GM12878 (cell line): ENCODE measurements at regions not wholly inside any gene's neighbourhood (a gene's known extent, or its start where the extent isn't known, plus 50 kb on each side); places are given as distances from the start of the nearest gene placed in this dataset.

Experiments
- ATAC-seq: fragments of 200-7000 bp; cut with Tn5 transposase; 3 replicates; pipeline ENCODE4 v1.9.1; 2020; ENCODE audit warnings: mild to moderate bottlenecking, moderate library complexity
- BruUV-seq: library from RNA; stranded (reverse); fragments of 400-500 nt; replicated peaks from 2 replicates; lab custom pipeline; 2021; lab: Mats Ljungman, UMichigan
- CTCF ChIA-PET: fragments of 300-600 bp; sonication (Branson Sonifier 250); formaldehyde crosslinking; extraction: SDS; loops from one replicate; lab custom pipeline; 2021; ENCODE audit warnings: inconsistent platforms; lab: Yijun Ruan, JAX
- POLR2A ChIA-PET: fragments of 350-600 bp; formaldehyde crosslinking; extraction: SDS; loops from one replicate; lab custom pipeline; 2021; ENCODE audit warnings: inconsistent platforms; lab: Charles Lee
- RAD21 ChIA-PET: fragments of 300-600 bp; sonication (Branson Sonifier 250); formaldehyde crosslinking; loops from one replicate; lab custom pipeline; 2023; ENCODE audit warnings: antibody characterized with exemption; ENCODE audit not compliant: unreplicated experiment; lab: Charles Lee
- SMC1A ChIA-PET: fragments of 300-600 bp; sonication (Branson Sonifier 250); formaldehyde crosslinking; loops from one replicate; lab custom pipeline; 2023; ENCODE audit not compliant: unreplicated experiment, uncharacterized antibody; lab: Charles Lee
- DNase-seq: peaks from one replicate; pipeline ENCODE4 v3.0.0-alpha.2; 2011; ENCODE audit warnings: low read depth, low spot score
- FAIRE-seq: peaks from 3 replicates; lab custom pipeline; 2011; peaks lifted over from hg19 to GRCh38; lab: Jason Lieb, UNC
- H2AFZ ChIP-seq: 2 replicates; pipeline ENCODE4 v1.6.0; 2011; ENCODE audit warnings: low read depth, low read length, control low read depth; ENCODE audit not compliant: control insufficient read depth
- H3K27ac ChIP-seq: 2 replicates; pipeline ENCODE4 v1.5.1; 2011; ENCODE audit warnings: control low read depth; ENCODE audit not compliant: control insufficient read depth, insufficient read depth
- H3K27me3 ChIP-seq, 2 experiments: replicated peaks in 1 of 2; 2 replicates each; pipeline versions ENCODE4 v1.6.0 to v1.6.1; 2011; ENCODE audit warnings: low read length in 1 of 2; ENCODE audit not compliant: control insufficient read depth in 2 of 2, insufficient read depth in 2 of 2
- H3K36me3 ChIP-seq, 2 experiments: 2 replicates each; pipeline ENCODE4 v1.5.1; 2011; ENCODE audit warnings: low read length in 1 of 2; ENCODE audit not compliant: control insufficient read depth in 2 of 2, insufficient read depth in 2 of 2
- H3K4me1 ChIP-seq: 2 replicates; pipeline ENCODE4 v1.6.1; 2011; ENCODE audit warnings: mild to moderate bottlenecking, low read length, moderate library complexity, mixed read lengths; ENCODE audit not compliant: control insufficient read depth, insufficient read depth
- H3K4me2 ChIP-seq: 2 replicates; pipeline ENCODE4 v1.6.0; 2011; ENCODE audit warnings: control low read depth; ENCODE audit not compliant: control insufficient read depth, insufficient read depth
- H3K4me3 ChIP-seq: fragments of 200-600 bp; sonication (generic); 2 replicates; pipeline ENCODE4 v1.5.1; 2016
- H3K79me2 ChIP-seq: 2 replicates; pipeline ENCODE4 v1.6.0; 2011; ENCODE audit warnings: low read length; ENCODE audit not compliant: control insufficient read depth, insufficient read depth
- H3K9ac ChIP-seq: 2 replicates; pipeline ENCODE4 v1.8.0; 2011; ENCODE audit warnings: low read length, control low read depth, mixed read lengths; ENCODE audit not compliant: control insufficient read depth, insufficient read depth
- H3K9me3 ChIP-seq: replicated peaks from 3 replicates; pipeline ENCODE4 v1.5.1; 2011; ENCODE audit warnings: mild to moderate bottlenecking, low read length; ENCODE audit not compliant: control insufficient read depth, insufficient read depth
- H4K20me1 ChIP-seq: 2 replicates; pipeline ENCODE4 v1.6.0; 2011; ENCODE audit not compliant: control insufficient read depth, insufficient read depth
- CBX3 ChIP-seq: fragments of 200-600 bp; sonication (generic); IDR thresholded peaks from 2 replicates; pipeline ENCODE4 v1.6.1; 2016; ENCODE audit warnings: low read depth, borderline replicate concordance
- EP300 ChIP-seq, 2 experiments: fragments of 150-350 bp in 1 of 2; IDR thresholded peaks; 2 replicates each; pipeline ENCODE4 v1.6.1; 2011 to 2012; ENCODE audit warnings: low read depth in 2 of 2, low read length in 2 of 2, borderline replicate concordance in 1 of 2, improper control_type of control experiment in 1 of 2, inconsistent platforms in 1 of 2; ENCODE audit not compliant: control insufficient read depth in 1 of 2
- IKZF1 ChIP-seq: fragments of 450-650 bp; conservative IDR thresholded peaks from 2 replicates; pipeline ENCODE4 v1.6.1; 2017; ENCODE audit warnings: antibody characterized with exemption, mild to moderate bottlenecking
- IKZF2 ChIP-seq, 2 experiments: fragments of 450-650 bp; IDR thresholded peaks; 2 replicates each; pipeline ENCODE4 v1.6.1; 2017; ENCODE audit warnings: mild to moderate bottlenecking in 2 of 2, moderate library complexity in 2 of 2
- IRF5 ChIP-seq: fragments of 450-650 bp; IDR thresholded peaks from 2 replicates; pipeline ENCODE4 v1.6.1; 2017; ENCODE audit warnings: borderline replicate concordance
- MAX ChIP-seq: IDR thresholded peaks from 2 replicates; pipeline ENCODE4 v1.6.1; 2012; ENCODE audit warnings: low read depth, low read length, improper control_type of control experiment
- MEF2B ChIP-seq: fragments of 450-650 bp; IDR thresholded peaks from 2 replicates; pipeline ENCODE4 v1.6.1; 2018; ENCODE audit warnings: mild to moderate bottlenecking, moderate library complexity; ENCODE audit not compliant: partially characterized antibody, poor library complexity, severe bottlenecking
- NRF1 ChIP-seq: conservative IDR thresholded peaks from 2 replicates; pipeline ENCODE4 v1.6.1; 2011; ENCODE audit warnings: mild to moderate bottlenecking, low read depth, low read length, improper control_type of control experiment
- PAX5 ChIP-seq: IDR thresholded peaks from 2 replicates; pipeline ENCODE4 v1.6.1; 2011; ENCODE audit warnings: low read depth, low read length, borderline replicate concordance
- POLR2AphosphoS2 ChIP-seq: IDR thresholded peaks from 2 replicates; pipeline ENCODE4 v1.6.1; 2011; ENCODE audit warnings: low read depth, mild to moderate bottlenecking, low read length, improper control_type of control experiment, moderate library complexity
- POU2F2 ChIP-seq: IDR thresholded peaks from 3 replicates; pipeline ENCODE4 v1.6.1; 2011; ENCODE audit warnings: low read depth, mild to moderate bottlenecking, low read length, borderline replicate concordance
- SMAD1 ChIP-seq: fragments of 450-650 bp; IDR thresholded peaks from 2 replicates; pipeline ENCODE4 v1.6.1; 2018; ENCODE audit warnings: mild to moderate bottlenecking, low read depth; ENCODE audit not compliant: partially characterized antibody
- STAT1 ChIP-seq: fragments of 450-650 bp; conservative IDR thresholded peaks from 2 replicates; pipeline ENCODE4 v1.6.1; 2014; ENCODE audit warnings: antibody characterized with exemption, mild to moderate bottlenecking
- TARDBP ChIP-seq: IDR thresholded peaks from 2 replicates; pipeline ENCODE4 v1.6.1; 2016; ENCODE audit warnings: borderline replicate concordance
- ZBTB40 ChIP-seq: fragments of 450-650 bp; IDR thresholded peaks from 2 replicates; pipeline ENCODE4 v1.6.1; 2016; ENCODE audit warnings: mild to moderate bottlenecking, moderate library complexity, borderline replicate concordance
- ZNF207 ChIP-seq: fragments of 450-650 bp; IDR thresholded peaks from 2 replicates; pipeline ENCODE4 v1.6.1; 2014; ENCODE audit warnings: antibody characterized with exemption, mild to moderate bottlenecking, borderline replicate concordance
- ZNF274 ChIP-seq: IDR thresholded peaks from one replicate; pipeline ENCODE4 v1.8.0; 2011; ENCODE audit not compliant: insufficient read length, insufficient read depth
- WGBS: methylation state at CpG from one replicate; pipeline ENCODE4 v1.1.6; 2016; ENCODE audit warnings: low lambda C conversion rate; ENCODE audit not compliant: insufficient replicate concordance, insufficient coverage; ENCODE audit errors: missing lambda C conversion rate; 5-methylcytosine and 5-hydroxymethylcytosine counted together
- in situ Hi-C: fragments of 300-500 bp; cut with MboI; formaldehyde crosslinking; loops from 9 replicates; pipeline ENCODE4 v1.14.3; 2018; ENCODE audit warnings: mixed read lengths
- intact Hi-C: fragments of 100-400 bp; cut with micrococcal nuclease; formaldehyde crosslinking; loops from one replicate; pipeline ENCODE4 v1.14.2; 2022; ENCODE audit not compliant: unreplicated experiment
- TF ChIP-seq, protein P1 (sequence below): fragments of 450-650 bp; conservative IDR thresholded peaks from 2 replicates; pipeline ENCODE4 v1.6.1; 2017; ENCODE audit warnings: mild to moderate bottlenecking, moderate library complexity

GRCh38 chr5:79898611-79899010 lies 92.5 kb downstream of the MTX3 start:
- BruUV-seq: no TSS peak
- H3K4me1 ChIP-seq: no peaks in the 10 kb centered on the region
- H3K36me3 ChIP-seq: no peaks in the 10 kb centered on the region
- ChIA-PET POLR2A (no interaction called here), SMC1A (no interaction called here), CTCF (no interaction called here), RAD21 (no interaction called here)
- H3K27me3 ChIP-seq: 0 out of 4 replicates have a peak, but pooled peaks cover 0 to 4% of the 10 kb centered on the region in 2 experiments
- no peak overlapping the region for H3K27ac ChIP-seq
- FAIRE-seq (no peak), ATAC-seq (no peak), DNase-seq (no peak)
- intact Hi-C loops (no loop called here), in situ Hi-C loops (no loop called here)
- H4K20me1 ChIP-seq: no peaks in the 10 kb centered on the region
- 41% methylated on average over 1 of the region's 1 CpG for WGBS
- H3K79me2 ChIP-seq: no peaks in the 10 kb centered on the region
- no peak overlapping the region for H3K4me3 ChIP-seq
- H3K9ac ChIP-seq: no peak overlapping the region
- TF ChIP-seq IKZF1 (no peak), IRF5 (no peak), POU2F2 (no peak), POLR2AphosphoS2 (no peak), STAT1 (no peak), ZNF274 (no peak), MAX (no peak), NRF1 (no peak), PAX5 (no peak), ZNF207 (no peak), MEF2B (no peak), IKZF2 (IDR thresholded peaks at IDR 0.05) (no peak), EP300 (IDR thresholded peaks at IDR 0.05; ENCODE audit: borderline replicate concordance in 1 of 2, control insufficient read depth in 1 of 2, low read depth in 2 of 2, low read length in 2 of 2) (no peak), CBX3 (no peak), TARDBP (no peak), ZBTB40 (no peak), SMAD1 (no peak)
- TF ChIP-seq, protein P1, sequence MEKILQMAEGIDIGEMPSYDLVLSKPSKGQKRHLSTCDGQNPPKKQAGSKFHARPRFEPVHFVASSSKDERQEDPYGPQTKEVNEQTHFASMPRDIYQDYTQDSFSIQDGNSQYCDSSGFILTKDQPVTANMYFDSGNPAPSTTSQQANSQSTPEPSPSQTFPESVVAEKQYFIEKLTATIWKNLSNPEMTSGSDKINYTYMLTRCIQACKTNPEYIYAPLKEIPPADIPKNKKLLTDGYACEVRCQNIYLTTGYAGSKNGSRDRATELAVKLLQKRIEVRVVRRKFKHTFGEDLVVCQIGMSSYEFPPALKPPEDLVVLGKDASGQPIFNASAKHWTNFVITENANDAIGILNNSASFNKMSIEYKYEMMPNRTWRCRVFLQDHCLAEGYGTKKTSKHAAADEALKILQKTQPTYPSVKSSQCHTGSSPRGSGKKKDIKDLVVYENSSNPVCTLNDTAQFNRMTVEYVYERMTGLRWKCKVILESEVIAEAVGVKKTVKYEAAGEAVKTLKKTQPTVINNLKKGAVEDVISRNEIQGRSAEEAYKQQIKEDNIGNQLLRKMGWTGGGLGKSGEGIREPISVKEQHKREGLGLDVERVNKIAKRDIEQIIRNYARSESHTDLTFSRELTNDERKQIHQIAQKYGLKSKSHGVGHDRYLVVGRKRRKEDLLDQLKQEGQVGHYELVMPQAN: no peak
- H3K4me2 ChIP-seq: no peak overlapping the region
- H2AFZ ChIP-seq: no peak overlapping the region
- H3K9me3 ChIP-seq: no peaks in the 10 kb centered on the region
